NCI-H2196 (cell line): ENCODE measurements at regions not wholly inside any gene's neighbourhood (a gene's known extent, or its start where the extent isn't known, plus 50 kb on each side); places are given as distances from the start of the nearest gene placed in this dataset.
"Not testable (repeated sequence)": the region's sequence is repeated elsewhere in the genome, so short reads cannot be mapped to it uniquely, and the experiment has no call there.

Source experiments
- DNase-seq: peaks from one replicate; lab custom pipeline; 2025; ENCODE audit not compliant: unreplicated experiment; lab: John Stamatoyannopoulos, UW

GRCh38 chr13:50539791-50540530 lies 303.5 kb downstream of the DLEU7 start:
- DNase-seq, result no peak

- DNase-seq, result no peak
These were observed 300.4 kb downstream of the DLEU7 start for GRCh38 chr13:50543141-50543540.

- DNase-seq, result no peak
These were observed 299.7 kb downstream of the DLEU7 start for GRCh38 chr13:50543782-50544181.

GRCh38 chr13:50544211-50544610 lies 299.3 kb downstream of the DLEU7 start:
- DNase-seq, result no peak

- DNase-seq, result not testable (repeated sequence)
These were observed 296.3 kb downstream of the DLEU7 start for GRCh38 chr13:50547175-50547574.

GRCh38 chr13:50548586-50548985 lies 294.9 kb downstream of the DLEU7 start:
- DNase-seq, result no peak

- no peak for DNase-seq
These were observed 294.1 kb downstream of the DLEU7 start for GRCh38 chr13:50549221-50549942.

- no peak for DNase-seq
These were observed 293.3 kb downstream of the DLEU7 start for GRCh38 chr13:50550151-50550550.

GRCh38 chr13:50552424-50552966 lies 291.0 kb downstream of the DLEU7 start:
- no peak for DNase-seq

- no peak for DNase-seq
These were observed 281.8 kb downstream of the DLEU7 start for GRCh38 chr13:50561739-50562138.

GRCh38 chr13:50566646-50567045 lies 276.8 kb downstream of the DLEU7 start:
- no peak for DNase-seq

GRCh38 chr13:50572129-50572528 lies 271.4 kb downstream of the DLEU7 start:
- DNase-seq, result no peak

- DNase-seq, result no peak
These were observed 270.4 kb downstream of the DLEU7 start for GRCh38 chr13:50573066-50573465.

- DNase-seq, result no peak
These were observed 268.8 kb downstream of the DLEU7 start for GRCh38 chr13:50574731-50575130.

- no peak for DNase-seq
These were observed 268.4 kb downstream of the DLEU7 start for GRCh38 chr13:50575138-50575537.

- DNase-seq, result peak; percentile 77
These were observed 267.3 kb downstream of the DLEU7 start for GRCh38 chr13:50576156-50576555.

GRCh38 chr13:50577806-50578205 lies 265.7 kb downstream of the DLEU7 start:
- no peak for DNase-seq

- no peak for DNase-seq
These were observed 262.7 kb downstream of the DLEU7 start for GRCh38 chr13:50580684-50581305.

GRCh38 chr13:50581586-50582196 lies 261.8 kb downstream of the DLEU7 start:
- DNase-seq, result no peak

GRCh38 chr13:50584856-50585580 lies 258.5 kb downstream of the DLEU7 start:
- DNase-seq, result no peak
